ENCODE measurements at regions not wholly inside any gene's neighbourhood (a gene's known extent, or its start where the extent isn't known, plus 50 kb on each side); places are given as distances from the start of the nearest gene placed in this dataset.

DNA sequence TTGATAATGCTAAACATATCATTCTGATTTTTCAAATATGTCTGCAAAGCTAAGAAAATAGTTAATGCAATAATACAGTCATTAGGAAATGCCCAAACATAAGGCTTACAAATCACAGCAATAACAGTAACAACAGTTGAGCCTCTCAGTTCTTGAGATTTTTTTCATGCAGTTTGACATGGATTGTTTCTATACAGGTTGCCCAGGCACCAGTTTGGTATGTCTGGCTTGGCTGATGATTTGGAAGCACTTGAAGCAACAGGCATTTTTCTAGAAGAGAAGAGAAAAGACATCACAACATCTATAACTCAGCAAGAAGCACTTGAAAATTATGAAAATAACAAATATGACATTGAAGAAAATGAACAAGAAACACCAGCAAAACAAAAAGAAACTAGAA is 78.7 kb upstream of the COL6A5 start:
- Histone ChIP-seq H2AK9ac (replicated peaks; ENCODE audit: low read depth, low read length, poor library complexity) (no peak overlapping the region), H3K4ac (ENCODE audit: low read depth, low read length) (no peak overlapping the region), H2AFZ (replicated peaks; ENCODE audit: low read length, poor library complexity) (no peak overlapping the region), H4K8ac (ENCODE audit: low read depth in 2 of 2, low read length in 2 of 2) (no peak overlapping the region), H3K4me2 (ENCODE audit: low read depth, low read length) (no peak overlapping the region), H2BK5ac (ENCODE audit: low read depth, low read length, poor library complexity, severe bottlenecking) (no peak overlapping the region), H3K14ac (replicated peaks; ENCODE audit: low read depth, low read length) (no peak overlapping the region), H3K9me3 (ENCODE audit: control insufficient read depth, insufficient read depth, low read length) (no peaks in the 10 kb centered on the region), H3K79me1 (ENCODE audit: low read depth in 1 of 2, low read length in 2 of 2) (no peaks in the 10 kb centered on the region), H3K18ac (ENCODE audit: low read depth, low read length) (no peak overlapping the region), H2BK20ac (ENCODE audit: low read depth, low read length) (no peak overlapping the region), H3K27ac (ENCODE audit: insufficient read depth, low read length) (no peak overlapping the region), H4K91ac (ENCODE audit: insufficient read depth, low read depth, low read length) (no peak overlapping the region), H3K4me1 (ENCODE audit: control insufficient read depth, insufficient read depth, low read length) (no peaks in the 10 kb centered on the region), H3K56ac (ENCODE audit: extremely low read depth, insufficient read depth, low read length) (no peak overlapping the region), H3K27me3 (ENCODE audit: control insufficient read depth, insufficient read depth, low read length) (no peaks in the 10 kb centered on the region; the same call in 1 of the 2 replicates), H3K9me1 (ENCODE audit: insufficient read depth, low read length) (no peaks in the 10 kb centered on the region), H2BK120ac (ENCODE audit: low read depth, low read length) (no peak overlapping the region), H3K9ac (ENCODE audit: low read depth, low read length) (no peak overlapping the region), H4K5ac (ENCODE audit: low read depth, low read length) (no peak overlapping the region), H3K23ac (ENCODE audit: low read depth, low read length) (no peak overlapping the region), H2AK5ac (ENCODE audit: low read depth, low read length) (no peak overlapping the region), H3K4me3 (ENCODE audit: insufficient read depth, low read depth, low read length) (no peak overlapping the region), H2BK15ac (ENCODE audit: low read depth, low read length) (no peak overlapping the region), H4K20me1 (ENCODE audit: insufficient read depth, low read length) (no peaks in the 10 kb centered on the region), H3K36me3 (ENCODE audit: control insufficient read depth, insufficient read depth, low read length) (no peaks in the 10 kb centered on the region)
- ChIA-PET POLR2A (ENCODE audit: unreplicated experiment) (no interaction called here), CTCF (no interaction called here)
- ATAC-seq (ENCODE audit: low read depth) (no peak), DNase-seq (no peak)
- no TSS peak for BruUV-seq (replicated peaks)
- TF ChIP-seq NFE2L2 (IDR thresholded peaks at IDR 0.05; ENCODE audit: low read depth, low read length) (no peak), MAFK (IDR thresholded peaks at IDR 0.05; ENCODE audit: low read depth, low read length) (no peak), RCOR1 (IDR thresholded peaks at IDR 0.05; ENCODE audit: insufficient replicate concordance, low read length) (no peak), CHD1 (IDR thresholded peaks at IDR 0.05; ENCODE audit: low read depth, low read length) (no peak), BHLHE40 (IDR thresholded peaks at IDR 0.05; ENCODE audit: low read depth, low read length) (no peak), SMC3 (IDR thresholded peaks at IDR 0.05; ENCODE audit: low read depth, low read length) (no peak), CTCF (conservative IDR thresholded peaks at IDR 0.05; ENCODE audit: low read depth, low read length) (no peak), MXI1 (IDR thresholded peaks at IDR 0.05; ENCODE audit: borderline replicate concordance, low read depth, low read length) (no peak), MAZ (IDR thresholded peaks at IDR 0.05; ENCODE audit: borderline replicate concordance, low read depth, low read length) (no peak), FOS (IDR thresholded peaks at IDR 0.05; ENCODE audit: low read depth, low read length) (no peak), RFX5 (IDR thresholded peaks at IDR 0.05; ENCODE audit: low read depth, low read length) (no peak), POLR2A (IDR thresholded peaks at IDR 0.05; ENCODE audit: low read depth, low read length) (no peak), CEBPB (IDR thresholded peaks at IDR 0.05; ENCODE audit: low read depth, low read length) (no peak), RAD21 (IDR thresholded peaks at IDR 0.05; ENCODE audit: low read length) (no peak)
- TF ChIP-seq, protein P1, sequence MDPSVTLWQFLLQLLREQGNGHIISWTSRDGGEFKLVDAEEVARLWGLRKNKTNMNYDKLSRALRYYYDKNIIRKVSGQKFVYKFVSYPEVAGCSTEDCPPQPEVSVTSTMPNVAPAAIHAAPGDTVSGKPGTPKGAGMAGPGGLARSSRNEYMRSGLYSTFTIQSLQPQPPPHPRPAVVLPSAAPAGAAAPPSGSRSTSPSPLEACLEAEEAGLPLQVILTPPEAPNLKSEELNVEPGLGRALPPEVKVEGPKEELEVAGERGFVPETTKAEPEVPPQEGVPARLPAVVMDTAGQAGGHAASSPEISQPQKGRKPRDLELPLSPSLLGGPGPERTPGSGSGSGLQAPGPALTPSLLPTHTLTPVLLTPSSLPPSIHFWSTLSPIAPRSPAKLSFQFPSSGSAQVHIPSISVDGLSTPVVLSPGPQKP (IDR thresholded peaks at IDR 0.05; ENCODE audit: borderline replicate concordance, low read depth, low read length) = no peak
- TF ChIP-seq, protein P2, sequence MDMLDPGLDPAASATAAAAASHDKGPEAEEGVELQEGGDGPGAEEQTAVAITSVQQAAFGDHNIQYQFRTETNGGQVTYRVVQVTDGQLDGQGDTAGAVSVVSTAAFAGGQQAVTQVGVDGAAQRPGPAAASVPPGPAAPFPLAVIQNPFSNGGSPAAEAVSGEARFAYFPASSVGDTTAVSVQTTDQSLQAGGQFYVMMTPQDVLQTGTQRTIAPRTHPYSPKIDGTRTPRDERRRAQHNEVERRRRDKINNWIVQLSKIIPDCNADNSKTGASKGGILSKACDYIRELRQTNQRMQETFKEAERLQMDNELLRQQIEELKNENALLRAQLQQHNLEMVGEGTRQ (IDR thresholded peaks at IDR 0.05; ENCODE audit: low read depth, low read length) = no peak
- dilution Hi-C loops (cut with HindIII; ENCODE audit: low sequenced_read_pairs, unreplicated experiment) (no loop called here), intact Hi-C loops (cut with micrococcal nuclease) (no loop called here), in situ Hi-C loops (cut with MboI; ENCODE audit: low sequenced_read_pairs) (no loop called here)
